Pons (tissue), 1 donor: ENCODE measurements at regions not wholly inside any gene's neighbourhood (a gene's known extent, or its start where the extent isn't known, plus 50 kb on each side); places are given as distances from the start of the nearest gene placed in this dataset.

ENCODE experiments used
- DNase-seq: peaks from one replicate; pipeline ENCODE4 v3.0.0-alpha.2; 2016; ENCODE audit warnings: low spot score

GRCh38 chr22:47443836-47444745, 681.6 kb downstream of the TBC1D22A start:
- DNase-seq, result no peak

- DNase-seq, result no peak
Observed at GRCh38 chr22:47442821-47443220, 680.4 kb downstream of the TBC1D22A start.

GRCh38 chr22:47439643-47440265, 677.3 kb downstream of the TBC1D22A start:
- DNase-seq, result no peak

- no peak for DNase-seq
Observed at GRCh38 chr22:47437636-47438035, 675.2 kb downstream of the TBC1D22A start.

- no peak for DNase-seq
Observed at GRCh38 chr22:47437110-47437509, 674.7 kb downstream of the TBC1D22A start.

GRCh38 chr22:47435826-47436225, 673.4 kb downstream of the TBC1D22A start:
- no peak for DNase-seq

- no peak for DNase-seq
Observed at GRCh38 chr22:47435204-47435487, 672.7 kb downstream of the TBC1D22A start.

- DNase-seq, result no peak
Observed at GRCh38 chr22:47434336-47435203, 672.1 kb downstream of the TBC1D22A start.

GRCh38 chr22:47433627-47434026, 671.2 kb downstream of the TBC1D22A start:
- DNase-seq, result no peak

- no peak for DNase-seq
Observed at GRCh38 chr22:47432683-47433082, 670.2 kb downstream of the TBC1D22A start.

GRCh38 chr22:47423861-47424820, 661.7 kb downstream of the TBC1D22A start:
- DNase-seq, result no peak

- no peak for DNase-seq
Observed at GRCh38 chr22:47423266-47423665, 660.8 kb downstream of the TBC1D22A start.

GRCh38 chr22:47422736-47423135, 660.3 kb downstream of the TBC1D22A start:
- no peak for DNase-seq

GRCh38 chr22:47421846-47422245, 659.4 kb downstream of the TBC1D22A start:
- no peak for DNase-seq

GRCh38 chr22:47420211-47420610, 657.8 kb downstream of the TBC1D22A start:
- DNase-seq, result no peak

GRCh38 chr22:47419239-47419638, 656.8 kb downstream of the TBC1D22A start:
- DNase-seq, result no peak

- DNase-seq, result no peak
Observed at GRCh38 chr22:47417699-47418098, 655.2 kb downstream of the TBC1D22A start.

- DNase-seq, result no peak
Observed at GRCh38 chr22:47411006-47411405, 648.6 kb downstream of the TBC1D22A start.

- DNase-seq, result no peak
Observed at GRCh38 chr22:47409539-47410275, 647.3 kb downstream of the TBC1D22A start.

- no peak for DNase-seq
Observed at GRCh38 chr22:47408409-47408808, 646.0 kb downstream of the TBC1D22A start.
